GM19468 (cell line): ENCODE measurements at regions not wholly inside any gene's neighbourhood (a gene's known extent, or its start where the extent isn't known, plus 50 kb on each side); places are given as distances from the start of the nearest gene placed in this dataset.

ENCODE experiments used
- ATAC-seq: cut with Tn5 transposase; IDR thresholded peaks from one replicate; pipeline ENCODE4 v1.9.1; 2021; ENCODE audit warnings: mild to moderate bottlenecking, moderate library complexity, moderate number of reproducible peaks; ENCODE audit not compliant: unreplicated experiment; ENCODE audit errors: extremely low read depth

DNA sequence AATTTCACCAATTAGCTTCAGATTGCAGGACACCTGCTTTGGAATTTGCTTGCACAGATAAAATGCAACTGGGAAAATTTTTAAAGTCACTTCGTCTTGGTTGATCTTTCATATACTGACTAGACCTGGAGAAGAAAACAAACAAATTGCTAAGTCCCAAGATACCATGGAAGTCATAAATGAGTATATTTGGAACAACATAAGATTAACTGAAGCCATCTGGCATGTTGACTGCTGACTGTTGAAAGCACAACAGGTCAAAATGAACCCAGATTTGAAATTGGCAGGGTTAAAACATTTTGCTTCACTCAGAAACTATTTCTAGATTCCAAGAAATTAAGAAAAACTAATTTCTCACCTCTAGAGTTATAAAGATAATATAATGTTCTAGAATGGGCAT is 470.7 kb downstream of the LPIN1 start:
- no peak for ATAC-seq

DNA sequence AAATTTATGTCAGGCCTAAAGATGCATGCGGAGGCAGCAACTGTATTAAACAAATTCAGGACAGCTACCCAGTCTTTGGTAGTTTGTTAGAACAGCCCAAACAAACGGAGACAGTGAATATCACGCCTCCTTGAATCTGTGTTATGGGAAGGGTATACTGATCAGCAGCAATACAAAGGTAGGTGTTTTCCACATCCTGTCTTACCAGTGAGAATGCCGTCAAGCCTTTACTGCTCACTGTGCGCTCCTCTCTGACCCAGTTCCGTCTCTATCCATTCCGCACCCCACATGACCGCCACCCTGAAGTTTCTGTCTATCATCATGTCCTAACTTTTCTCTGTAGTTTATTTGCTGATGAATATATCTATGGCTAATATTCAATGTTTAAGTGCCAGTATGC is 473.3 kb downstream of the LPIN1 start:
- ATAC-seq: no peak

DNA sequence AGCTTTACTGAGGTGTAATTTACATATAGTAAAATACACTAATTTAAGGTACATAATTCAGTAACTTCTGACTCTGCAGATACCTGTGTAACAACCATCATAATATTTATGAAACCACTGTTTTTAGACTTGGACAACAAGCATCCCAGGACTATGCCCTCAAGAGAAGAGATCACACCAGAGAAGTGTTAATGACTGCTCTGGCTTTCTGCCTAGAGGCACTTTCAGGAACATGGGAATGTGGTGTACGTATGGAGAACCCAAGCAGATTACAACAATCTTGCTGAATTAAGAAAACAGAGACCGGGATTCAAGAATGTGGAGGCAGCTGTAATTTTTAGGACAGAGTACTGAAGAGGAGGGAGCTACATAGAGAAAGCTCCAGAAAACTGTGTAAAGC is 475.2 kb downstream of the LPIN1 start:
- no peak for ATAC-seq

GRCh38 chr2:12222554-12222953 is 476.1 kb downstream of the LPIN1 start:
- ATAC-seq: no peak

- ATAC-seq: no peak
Observed at GRCh38 chr2:12223732-12224131, 477.3 kb downstream of the LPIN1 start.

DNA sequence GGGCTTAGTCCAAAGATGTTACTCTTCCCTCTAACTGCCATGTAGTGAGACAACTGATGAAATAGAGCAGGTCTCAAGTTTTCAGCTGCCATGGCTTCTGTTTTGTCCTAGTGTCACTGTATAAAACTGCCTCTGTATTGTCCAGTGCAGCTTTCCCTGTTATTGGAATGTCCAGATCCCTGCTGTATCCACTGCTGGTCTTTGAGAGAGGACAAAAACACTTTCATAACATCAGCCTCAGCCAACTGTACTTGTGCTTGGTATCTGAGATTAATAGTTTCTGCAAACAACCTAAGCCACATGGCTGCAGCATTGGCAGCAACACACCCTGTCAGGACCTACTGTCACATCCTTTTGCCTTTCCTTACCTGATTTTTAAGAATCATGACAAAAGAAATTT is 480.2 kb downstream of the LPIN1 start:
- ATAC-seq: no peak

- ATAC-seq: no peak
Observed at GRCh38 chr2:12227941-12228608, 481.6 kb downstream of the LPIN1 start.

DNA sequence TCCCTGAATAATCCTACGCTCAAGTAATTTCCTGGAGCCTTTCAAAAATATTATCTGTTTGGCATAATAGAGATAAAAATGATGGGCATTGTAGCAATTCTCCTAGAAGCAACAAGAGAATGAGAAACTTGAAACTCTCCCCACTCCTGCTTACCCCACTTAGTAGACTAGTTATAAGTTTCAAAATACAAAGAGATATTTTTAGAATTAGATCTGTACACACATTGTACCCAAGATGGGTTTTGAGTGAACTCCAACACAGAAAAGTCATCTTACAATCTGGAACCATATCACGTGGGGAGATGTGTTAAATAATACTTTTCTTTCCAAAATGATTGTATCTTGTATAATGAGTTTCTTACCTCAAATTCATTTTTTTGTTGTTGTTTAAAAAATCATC is 484.9 kb downstream of the LPIN1 start:
- ATAC-seq: no peak

DNA sequence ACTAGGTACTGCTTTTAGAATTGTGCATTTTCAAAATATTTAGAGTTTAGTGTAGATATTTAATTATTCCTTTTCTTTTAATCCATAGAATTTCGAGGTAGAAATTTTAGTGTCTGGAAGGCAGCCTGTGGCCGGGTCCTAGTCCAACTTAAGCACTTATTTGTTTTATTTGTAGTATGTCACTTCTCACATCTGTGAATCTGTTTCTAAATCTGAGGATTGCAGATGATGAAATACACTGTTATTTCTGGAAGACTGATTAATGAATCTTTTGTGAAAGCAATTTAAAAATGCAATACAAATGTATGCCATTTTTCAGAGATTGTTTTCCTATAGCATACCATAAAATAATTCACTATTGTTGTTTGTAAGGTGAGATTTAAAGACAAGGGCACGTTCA is 483.9 kb upstream of the TRIB2 start:
- ATAC-seq: no peak

GRCh38 chr2:12236136-12236844 is 480.4 kb upstream of the TRIB2 start:
- ATAC-seq: no peak

DNA sequence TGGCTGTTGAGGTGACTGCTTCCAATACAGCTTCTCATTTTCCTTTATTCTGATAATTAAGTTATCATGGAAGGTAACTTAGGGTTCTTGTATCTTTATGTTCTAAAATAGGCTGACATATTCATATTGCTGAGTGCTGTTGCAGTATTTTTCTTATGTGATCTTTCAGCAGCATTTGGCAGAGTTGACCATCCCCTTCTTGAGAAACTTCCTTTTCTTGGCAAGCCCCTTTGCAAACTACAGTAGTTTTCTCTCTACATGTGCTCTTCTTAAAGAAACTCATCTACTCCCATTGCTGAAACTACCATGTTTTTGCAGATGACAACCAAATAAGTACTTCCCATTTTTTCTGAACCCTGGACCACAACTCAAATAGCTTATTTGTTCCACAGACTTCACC is 476.5 kb upstream of the TRIB2 start:
- ATAC-seq: no peak

DNA sequence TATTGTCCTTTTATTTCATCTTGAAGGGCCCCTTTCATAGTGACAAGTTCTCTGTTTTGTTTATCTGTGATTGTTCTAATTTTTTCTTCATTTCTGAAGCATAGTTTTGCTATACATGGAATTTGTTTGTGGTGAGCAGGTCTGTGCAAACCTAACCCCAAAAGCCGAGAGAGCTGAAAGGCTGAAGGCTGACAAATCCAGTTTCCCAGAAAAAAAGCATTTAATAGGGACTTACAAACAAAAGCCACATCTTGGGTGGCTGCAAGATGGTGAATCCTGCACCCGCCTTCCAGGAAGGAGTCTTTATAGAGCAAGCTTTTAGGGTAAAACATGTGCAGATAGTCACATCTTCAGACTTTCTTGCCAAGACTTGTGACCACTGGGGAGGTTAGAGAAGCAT is 473.4 kb upstream of the TRIB2 start:
- no peak for ATAC-seq

DNA sequence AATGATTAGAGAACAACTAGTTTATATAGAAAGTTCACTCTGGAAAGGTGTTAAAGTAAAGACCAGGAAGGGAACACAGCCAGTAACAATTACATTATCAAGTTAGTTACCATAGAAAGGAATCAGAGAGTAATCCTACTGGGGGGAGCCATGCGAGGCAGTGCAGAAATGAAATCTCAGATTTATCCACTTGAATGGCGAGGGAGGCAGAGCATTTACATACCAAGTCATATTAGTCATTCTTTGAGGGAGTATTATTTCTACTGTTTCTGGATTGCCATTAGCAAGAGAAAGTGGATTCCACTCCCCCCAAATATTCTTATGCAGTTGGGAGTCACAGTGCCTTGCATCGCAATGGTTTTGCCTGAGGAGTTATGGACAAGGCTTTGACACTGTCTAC is 472.7 kb upstream of the TRIB2 start:
- no peak for ATAC-seq

DNA sequence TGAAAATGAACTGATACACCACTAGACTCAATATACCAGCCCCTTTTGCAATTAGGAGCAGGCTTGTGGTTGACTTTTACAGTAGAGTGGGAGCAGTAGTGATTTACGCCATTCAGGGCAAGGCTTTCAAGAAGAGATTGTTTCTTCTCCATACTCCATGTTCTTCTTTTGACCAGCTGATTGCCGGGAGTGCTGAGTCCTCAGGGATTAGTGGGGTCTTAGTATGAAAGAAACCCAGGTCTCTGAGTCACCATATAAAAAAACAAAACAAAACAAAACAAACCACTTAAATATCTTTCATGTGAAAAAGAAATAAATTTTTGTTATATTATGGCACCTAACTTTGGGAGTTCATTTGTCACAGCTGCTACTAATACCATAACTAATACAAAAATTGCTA is 465.6 kb upstream of the TRIB2 start:
- ATAC-seq: no peak

DNA sequence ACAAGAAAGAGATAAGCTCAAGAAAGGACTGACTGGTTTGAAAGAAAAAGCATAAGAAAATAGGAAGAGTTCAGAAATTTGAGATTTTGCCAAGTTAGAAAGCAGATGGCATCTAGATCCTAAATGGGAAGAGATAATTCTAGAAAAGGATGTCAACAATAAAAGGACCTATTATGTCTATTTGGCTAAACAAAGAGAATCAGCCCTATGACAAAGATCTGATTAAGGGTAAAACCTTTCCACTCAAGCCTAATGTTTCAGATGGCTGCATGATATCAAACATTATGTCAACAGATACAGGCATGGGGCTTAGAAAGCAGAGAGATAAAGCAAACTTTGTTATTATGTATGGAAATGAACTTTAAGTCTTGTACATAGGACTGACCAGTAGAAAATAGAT is 465.0 kb upstream of the TRIB2 start:
- no peak for ATAC-seq

- ATAC-seq: no peak
Observed at GRCh38 chr2:12253167-12253778, 463.5 kb upstream of the TRIB2 start.

DNA sequence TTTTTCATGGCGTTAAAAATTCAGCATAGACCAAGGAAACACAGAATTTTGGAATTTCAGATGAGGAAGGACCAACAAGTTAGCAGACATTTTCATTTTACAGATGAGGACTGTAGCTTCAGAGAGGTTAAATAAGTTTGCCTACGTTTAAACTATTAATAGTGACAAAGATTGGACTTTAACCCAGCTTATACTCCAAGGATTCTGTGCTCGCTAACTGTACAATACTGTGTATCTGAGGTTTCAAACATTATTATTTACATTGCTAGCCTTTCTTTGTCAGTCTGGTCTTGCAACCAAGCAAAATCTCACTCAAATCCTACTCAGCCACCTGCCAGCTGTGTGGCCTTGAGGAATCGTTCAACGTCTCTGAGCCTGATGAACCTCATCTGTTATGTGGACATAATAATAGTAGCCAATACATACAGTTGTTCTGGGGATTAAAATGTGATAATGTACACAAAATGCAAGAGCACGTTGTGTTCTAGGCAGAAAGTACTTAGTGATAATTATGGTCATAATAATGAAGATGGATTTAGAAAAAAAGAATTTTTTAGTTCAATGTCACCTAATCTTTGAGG is 462.4 kb upstream of the TRIB2 start:
- ATAC-seq: no peak

GRCh38 chr2:12256206-12256605 is 460.5 kb upstream of the TRIB2 start:
- ATAC-seq: no peak

GRCh38 chr2:12257476-12257875 is 459.3 kb upstream of the TRIB2 start:
- ATAC-seq: no peak

- no peak for ATAC-seq
Observed at GRCh38 chr2:12259493-12259892, 457.2 kb upstream of the TRIB2 start.

DNA sequence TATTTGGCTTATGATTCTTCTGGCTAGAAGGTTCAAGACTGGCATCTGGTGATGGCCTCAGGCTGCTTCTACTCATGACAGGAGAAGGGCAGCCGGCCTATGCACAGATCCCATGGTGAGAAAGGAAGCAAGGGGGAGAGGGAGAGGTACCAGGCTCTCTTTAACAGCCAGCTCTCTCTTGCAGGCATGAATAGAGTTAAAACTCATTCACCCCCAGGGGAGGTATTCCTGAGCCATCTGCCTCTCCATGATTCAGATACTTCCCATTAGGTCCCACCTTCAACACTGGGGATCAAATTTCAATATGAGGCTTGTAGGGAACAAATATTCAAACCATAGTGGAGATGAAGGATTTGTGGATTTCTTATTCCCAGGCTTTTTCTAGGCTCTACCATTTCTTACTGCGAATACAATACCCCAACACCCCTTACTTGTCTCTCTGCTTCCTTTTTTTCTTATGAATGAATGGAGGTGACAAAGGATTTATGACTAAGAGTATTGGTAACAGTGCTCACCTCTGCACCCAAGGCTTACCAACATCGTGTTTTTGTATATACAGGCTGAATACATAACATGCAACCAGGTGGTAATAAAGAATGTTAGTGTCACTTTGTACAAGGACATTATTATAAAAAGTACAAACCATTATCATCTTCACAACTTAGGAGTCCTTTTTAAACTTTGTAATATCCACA is 454.6 kb upstream of the TRIB2 start:
- no peak for ATAC-seq
